ENCODE measurements at regions not wholly inside any gene's neighbourhood (a gene's known extent, or its start where the extent isn't known, plus 50 kb on each side); places are given as distances from the start of the nearest gene placed in this dataset.

GRCh38 chr3:5429517-5429890, 242.0 kb downstream of the EDEM1 start:
- no peak for DNase-seq

GRCh38 chr3:5430701-5431100, 243.2 kb downstream of the EDEM1 start:
- DNase-seq = no peak

- DNase-seq = no peak
These were observed 243.6 kb downstream of the EDEM1 start for GRCh38 chr3:5431146-5431545.

GRCh38 chr3:5431811-5432378, 244.4 kb downstream of the EDEM1 start:
- no peak for DNase-seq

GRCh38 chr3:5437296-5437782, 249.8 kb downstream of the EDEM1 start:
- DNase-seq = no peak

GRCh38 chr3:5437783-5438323, 250.3 kb downstream of the EDEM1 start:
- DNase-seq = no peak

GRCh38 chr3:5441401-5441800, 253.9 kb downstream of the EDEM1 start:
- no peak for DNase-seq

- DNase-seq = no peak
These were observed 254.7 kb downstream of the EDEM1 start for GRCh38 chr3:5442106-5442785.

GRCh38 chr3:5442786-5443138, 255.3 kb downstream of the EDEM1 start:
- no peak for DNase-seq

- no peak for DNase-seq
These were observed 256.7 kb downstream of the EDEM1 start for GRCh38 chr3:5444253-5444652.

- no peak for DNase-seq
These were observed 258.2 kb downstream of the EDEM1 start for GRCh38 chr3:5445676-5446201.

- no peak for DNase-seq
These were observed 260.7 kb downstream of the EDEM1 start for GRCh38 chr3:5448246-5448645.

- DNase-seq = no peak
These were observed 261.3 kb downstream of the EDEM1 start for GRCh38 chr3:5448816-5449215.

GRCh38 chr3:5456199-5456598, 268.7 kb downstream of the EDEM1 start:
- no peak for DNase-seq

GRCh38 chr3:5458526-5458925, 271.0 kb downstream of the EDEM1 start:
- no peak for DNase-seq

GRCh38 chr3:5462086-5462485, 274.6 kb downstream of the EDEM1 start:
- DNase-seq = no peak

- no peak for DNase-seq
These were observed 276.5 kb downstream of the EDEM1 start for GRCh38 chr3:5463991-5464390.

GRCh38 chr3:5464649-5465048, 277.1 kb downstream of the EDEM1 start:
- no peak for DNase-seq

- DNase-seq = no peak
These were observed 277.7 kb downstream of the EDEM1 start for GRCh38 chr3:5465183-5465582.

- no peak for DNase-seq
These were observed 278.6 kb downstream of the EDEM1 start for GRCh38 chr3:5466065-5466464.

- no peak for DNase-seq
These were observed 279.2 kb downstream of the EDEM1 start for GRCh38 chr3:5466717-5467116.

- DNase-seq = no peak
These were observed 286.0 kb downstream of the EDEM1 start for GRCh38 chr3:5473471-5473870.

- DNase-seq = no peak
These were observed 288.9 kb downstream of the EDEM1 start for GRCh38 chr3:5476403-5476802.

- DNase-seq = no peak
These were observed 291.8 kb downstream of the EDEM1 start for GRCh38 chr3:5479229-5479799.

Data from COR-L47 (cell line).